ENCODE measurements at regions not wholly inside any gene's neighbourhood (a gene's known extent, or its start where the extent isn't known, plus 50 kb on each side); places are given as distances from the start of the nearest gene placed in this dataset.
A peak's percentile ranks its signal among the peaks of the same experiment; 100 is the strongest.

- no peak for DNase-seq
These were observed 541.1 kb downstream of the ETS1 start for GRCh38 chr11:128046213-128046612.

DNA sequence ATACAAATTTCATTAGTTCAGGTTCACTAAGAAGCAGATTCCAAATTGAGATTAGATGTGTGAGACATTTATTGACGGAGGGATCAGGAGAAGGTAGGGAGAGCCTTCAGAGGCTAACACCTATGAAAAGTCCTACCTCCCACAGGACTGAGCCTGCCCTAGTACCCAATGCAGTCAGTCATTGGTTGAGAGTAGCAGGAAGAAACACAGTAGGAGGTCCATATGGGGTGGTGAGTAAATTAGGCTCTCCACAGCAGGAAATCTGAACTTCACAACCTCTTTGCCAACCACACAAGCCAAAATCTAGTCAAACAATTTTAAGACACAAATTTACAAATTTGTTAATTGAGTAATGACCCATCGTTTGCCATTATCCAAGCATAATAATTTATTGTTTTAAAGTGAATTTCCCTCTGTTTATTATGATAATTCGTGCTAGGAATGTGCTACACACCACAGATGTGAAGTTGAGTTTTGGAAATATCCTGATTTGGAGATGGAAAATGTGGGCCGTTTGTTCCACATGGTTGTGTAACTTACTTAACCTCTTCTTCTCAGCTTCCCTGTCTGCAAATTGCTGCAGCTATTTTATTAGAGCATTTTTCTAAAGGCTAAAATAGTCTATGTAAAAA, 542.1 kb downstream of the ETS1 start:
- no peak for DNase-seq

DNA sequence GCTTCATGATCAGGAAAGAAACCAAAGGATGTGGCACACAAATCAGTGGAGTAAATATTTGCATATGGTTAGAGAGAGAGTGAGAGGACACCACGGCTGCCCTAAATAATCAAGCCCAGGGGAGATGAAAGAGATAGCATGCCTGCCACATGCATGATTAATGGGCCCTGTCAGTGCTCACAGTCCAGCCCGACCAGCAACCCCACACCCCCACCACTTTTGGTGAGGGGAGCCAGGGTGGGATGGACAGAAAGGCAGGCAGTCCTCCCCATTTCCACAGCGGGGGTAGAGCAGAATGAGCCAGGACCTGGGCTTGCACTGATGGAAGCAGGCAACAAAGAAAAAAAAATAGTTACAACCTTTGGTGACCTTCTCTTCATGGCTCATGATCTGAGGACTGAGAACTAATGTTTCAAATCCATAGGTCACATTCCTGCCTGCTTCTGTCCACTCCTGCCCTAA, 545.0 kb downstream of the ETS1 start:
- no peak for DNase-seq

DNA sequence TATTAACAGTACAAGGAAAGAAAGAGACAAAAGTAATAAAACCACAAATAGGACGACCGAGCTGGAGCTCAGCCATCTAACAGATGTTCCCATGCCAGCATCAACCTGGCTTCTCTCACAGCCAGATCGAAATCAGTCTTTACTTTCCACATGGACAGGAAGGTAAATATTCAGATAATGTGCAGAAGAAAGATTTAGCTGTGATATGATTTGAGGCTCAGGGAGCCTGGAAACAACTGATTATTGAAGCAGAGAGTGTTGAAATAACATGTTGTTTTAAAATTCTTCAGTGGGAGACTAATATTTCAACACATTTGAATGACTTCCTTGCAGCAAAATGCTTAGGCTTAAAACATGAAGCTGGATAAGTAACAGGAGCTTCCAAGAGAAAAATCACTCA, 546.8 kb downstream of the ETS1 start:
- DNase-seq = no peak

GRCh38 chr11:128039140-128040021, 548.0 kb downstream of the ETS1 start:
- no peak for DNase-seq

GRCh38 chr11:128036556-128037093, 550.7 kb downstream of the ETS1 start:
- no peak for DNase-seq

- no peak for DNase-seq
These were observed 551.4 kb downstream of the ETS1 start for GRCh38 chr11:128036006-128036405.

GRCh38 chr11:128031538-128032134, 555.7 kb downstream of the ETS1 start:
- DNase-seq = peak in 18 of 56 donors; percentile 0 to 60 (median 11)

DNA sequence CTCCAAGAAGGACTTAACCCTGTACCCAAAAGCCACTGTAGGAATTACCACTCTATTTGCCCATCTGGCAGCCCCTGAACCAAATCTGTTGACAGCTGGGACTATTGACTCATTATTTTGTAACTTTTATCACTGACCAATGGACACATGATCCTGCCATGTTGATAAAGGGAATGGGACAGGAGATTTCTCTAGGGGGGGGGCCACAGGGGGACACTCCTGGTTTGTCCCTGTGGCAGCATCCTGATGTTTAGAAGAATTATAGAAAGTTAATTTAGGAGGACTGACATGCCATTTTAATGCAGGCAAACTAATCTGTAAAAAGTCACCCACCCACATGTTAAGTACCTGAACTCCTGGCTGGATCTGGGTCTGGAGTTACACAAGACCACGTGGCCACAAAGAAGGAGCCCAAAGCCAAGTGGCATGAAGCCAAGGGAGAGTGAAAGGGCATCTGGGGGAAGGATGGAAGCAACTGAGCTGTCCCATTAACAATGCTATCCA, 558.1 kb downstream of the ETS1 start:
- no peak for DNase-seq

DNA sequence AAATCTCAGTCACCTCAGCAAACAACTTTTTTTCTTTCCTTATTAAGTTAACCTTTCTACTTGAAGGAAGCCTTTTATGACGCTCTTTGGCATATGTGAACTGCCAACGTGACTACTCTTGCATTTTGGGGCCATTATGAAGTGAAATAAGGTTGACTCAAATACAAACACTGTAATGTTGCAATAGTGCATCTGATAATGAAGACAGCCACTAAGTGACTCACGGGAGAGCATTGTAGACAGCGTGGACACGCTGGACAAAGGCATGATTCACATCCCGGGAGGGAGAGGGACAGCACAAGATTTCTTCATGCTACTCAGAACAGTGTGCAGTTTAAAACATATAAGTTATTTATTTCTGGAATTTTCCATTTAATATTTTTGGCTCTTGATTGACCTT, 560.8 kb downstream of the ETS1 start:
- no peak for DNase-seq

GRCh38 chr11:128022761-128023160, 564.6 kb downstream of the ETS1 start:
- no peak for DNase-seq

GRCh38 chr11:128022007-128022368, 565.4 kb downstream of the ETS1 start:
- peak in 1 of 56 donors; percentile 2 for DNase-seq

GRCh38 chr11:128021349-128022006, 565.9 kb downstream of the ETS1 start:
- peak in 1 of 56 donors; percentile 1 for DNase-seq

- DNase-seq = no peak
These were observed 568.7 kb downstream of the ETS1 start for GRCh38 chr11:128018692-128019091.

GRCh38 chr11:128005562-128005961, 581.8 kb downstream of the ETS1 start:
- no peak for DNase-seq

- DNase-seq = no peak
These were observed 588.9 kb downstream of the ETS1 start for GRCh38 chr11:127998421-127998820.

DNA sequence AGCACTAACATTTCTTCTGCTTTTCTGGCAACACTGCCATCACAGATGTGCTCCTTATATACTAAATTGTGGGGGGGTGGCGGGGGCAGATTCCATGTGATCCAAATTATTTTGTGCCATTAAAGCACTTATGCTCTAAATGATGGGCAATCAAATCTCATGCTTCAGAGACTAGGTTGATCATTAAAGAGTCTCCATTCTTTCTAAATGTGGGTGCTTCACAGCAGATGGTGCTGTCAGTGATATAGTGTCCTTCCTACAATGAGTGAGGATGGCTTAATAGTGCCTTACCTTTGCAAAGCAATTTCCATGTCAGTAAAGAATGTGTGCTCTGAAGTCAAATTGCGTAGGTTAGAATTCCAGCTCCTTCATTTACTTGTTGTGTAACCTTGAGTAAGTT, 589.8 kb downstream of the ETS1 start:
- no peak for DNase-seq

GRCh38 chr11:127996825-127997224, 590.5 kb downstream of the ETS1 start:
- no peak for DNase-seq

GRCh38 chr11:127995921-127996320, 591.4 kb downstream of the ETS1 start:
- DNase-seq = no peak

DNA sequence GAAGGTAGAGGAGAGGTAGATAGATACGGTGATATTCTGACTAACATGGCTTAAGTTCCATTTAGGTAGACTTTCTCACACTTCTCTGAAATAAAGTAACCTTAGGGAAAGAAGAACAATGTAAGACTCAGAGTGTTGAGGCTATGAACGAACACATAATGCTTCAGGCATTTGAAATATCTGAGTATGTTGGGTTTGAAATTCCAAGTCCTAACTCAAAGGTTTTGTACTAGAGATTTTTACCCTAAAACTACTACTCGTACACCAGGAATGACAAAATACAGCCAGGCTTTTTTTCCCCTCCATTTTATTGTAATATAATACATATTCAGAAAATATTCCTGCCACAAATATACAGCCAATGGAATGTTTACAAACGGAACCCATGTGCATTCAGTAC, 592.6 kb downstream of the ETS1 start:
- no peak for DNase-seq

DNA sequence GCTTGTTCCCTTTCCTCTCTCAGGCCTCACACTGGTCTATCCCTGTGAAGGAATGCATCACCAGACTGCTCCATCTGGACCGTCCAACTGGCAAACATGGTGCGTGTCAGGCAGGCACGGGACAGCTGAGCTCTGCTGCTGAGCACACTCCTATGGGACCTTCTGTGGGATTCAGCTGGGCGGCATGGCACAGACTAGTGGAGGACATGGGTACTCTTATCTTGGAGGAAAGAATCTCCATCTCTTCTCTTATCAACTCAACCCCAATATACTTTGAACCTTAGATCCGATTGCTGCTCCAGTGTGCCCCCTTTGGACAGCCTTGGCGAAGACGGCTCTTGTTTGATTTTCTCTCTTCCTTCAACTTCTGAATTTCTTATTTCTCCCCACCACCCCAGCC, 593.6 kb downstream of the ETS1 start:
- DNase-seq = no peak

Measured in nucleus accumbens (tissue), 56 donors.